ENCODE measurements at regions not wholly inside any gene's neighbourhood (a gene's known extent, or its start where the extent isn't known, plus 50 kb on each side); places are given as distances from the start of the nearest gene placed in this dataset.

DNA sequence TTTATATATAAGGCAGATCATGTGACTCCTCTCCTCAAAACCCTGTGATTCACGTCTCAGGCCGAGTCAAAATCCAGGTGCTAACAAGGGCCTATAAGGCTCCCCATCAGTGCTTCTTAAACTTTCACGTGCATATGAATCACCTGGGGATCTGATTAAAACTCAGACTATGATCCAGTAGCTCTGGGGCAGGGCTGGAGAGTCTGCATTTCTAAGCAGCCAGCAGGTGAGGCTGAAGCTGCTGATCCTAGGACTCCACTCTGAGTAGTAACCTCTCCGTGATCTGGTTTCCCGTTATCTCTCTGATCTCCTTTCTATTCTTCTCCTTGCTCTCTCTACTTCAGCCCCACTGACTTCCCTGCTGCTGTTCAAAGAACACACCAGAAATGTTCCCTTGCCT, 252.4 kb upstream of the RPS6KA3 start:
- Mint-ChIP-seq H3K4me1 (ENCODE audit: low read depth) (peaks cover 22% of the 10 kb centered on the region), H3K27ac (ENCODE audit: unreplicated experiment) (no peak overlapping the region), H3K36me3 (ENCODE audit: low read depth) (no peaks in the 10 kb centered on the region), H3K4me3 (ENCODE audit: unreplicated experiment) (no peak overlapping the region), H3K27me3 (ENCODE audit: low read depth) (no peaks in the 10 kb centered on the region), H3K9me3 (ENCODE audit: low read depth) (peaks cover 4% of the 10 kb centered on the region)
- DNase-seq (ENCODE audit: low spot score), result no peak
- TF ChIP-seq, protein P1, sequence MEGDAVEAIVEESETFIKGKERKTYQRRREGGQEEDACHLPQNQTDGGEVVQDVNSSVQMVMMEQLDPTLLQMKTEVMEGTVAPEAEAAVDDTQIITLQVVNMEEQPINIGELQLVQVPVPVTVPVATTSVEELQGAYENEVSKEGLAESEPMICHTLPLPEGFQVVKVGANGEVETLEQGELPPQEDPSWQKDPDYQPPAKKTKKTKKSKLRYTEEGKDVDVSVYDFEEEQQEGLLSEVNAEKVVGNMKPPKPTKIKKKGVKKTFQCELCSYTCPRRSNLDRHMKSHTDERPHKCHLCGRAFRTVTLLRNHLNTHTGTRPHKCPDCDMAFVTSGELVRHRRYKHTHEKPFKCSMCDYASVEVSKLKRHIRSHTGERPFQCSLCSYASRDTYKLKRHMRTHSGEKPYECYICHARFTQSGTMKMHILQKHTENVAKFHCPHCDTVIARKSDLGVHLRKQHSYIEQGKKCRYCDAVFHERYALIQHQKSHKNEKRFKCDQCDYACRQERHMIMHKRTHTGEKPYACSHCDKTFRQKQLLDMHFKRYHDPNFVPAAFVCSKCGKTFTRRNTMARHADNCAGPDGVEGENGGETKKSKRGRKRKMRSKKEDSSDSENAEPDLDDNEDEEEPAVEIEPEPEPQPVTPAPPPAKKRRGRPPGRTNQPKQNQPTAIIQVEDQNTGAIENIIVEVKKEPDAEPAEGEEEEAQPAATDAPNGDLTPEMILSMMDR (IDR thresholded peaks at IDR 0.05), result no peak

DNA sequence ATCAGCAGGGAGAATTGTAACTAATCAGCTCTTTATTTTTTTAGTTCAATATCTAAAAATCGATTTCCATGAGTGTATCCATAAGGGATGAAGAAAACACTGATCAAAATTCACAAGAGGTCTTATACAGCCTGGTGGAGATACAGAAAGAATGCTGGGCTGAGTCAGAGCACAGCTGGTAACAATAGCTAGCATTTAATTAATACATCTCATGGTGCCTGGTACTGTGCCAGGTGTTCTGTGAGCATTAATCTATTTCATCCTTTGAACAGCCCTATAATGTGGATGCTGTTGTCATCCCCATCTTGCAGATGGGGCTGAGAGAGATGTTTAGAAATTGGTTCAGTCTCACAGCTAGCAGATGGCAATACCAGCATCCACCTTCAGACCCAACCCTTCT, 250.9 kb upstream of the RPS6KA3 start:
- no peaks in the 10 kb centered on the region for H3K36me3 Mint-ChIP-seq (ENCODE audit: low read depth)
- TF ChIP-seq, protein P1 (IDR thresholded peaks at IDR 0.05), result no peak
- H3K4me3 Mint-ChIP-seq (ENCODE audit: unreplicated experiment), result no peak overlapping the region
- H3K27me3 Mint-ChIP-seq (ENCODE audit: low read depth), result no peaks in the 10 kb centered on the region
- no peak overlapping the region for H3K27ac Mint-ChIP-seq (ENCODE audit: unreplicated experiment)
- peaks cover 4% of the 10 kb centered on the region for H3K9me3 Mint-ChIP-seq (ENCODE audit: low read depth)
- peaks cover 37% of the 10 kb centered on the region for H3K4me1 Mint-ChIP-seq (ENCODE audit: low read depth)
- DNase-seq (ENCODE audit: low spot score), result no peak

DNA sequence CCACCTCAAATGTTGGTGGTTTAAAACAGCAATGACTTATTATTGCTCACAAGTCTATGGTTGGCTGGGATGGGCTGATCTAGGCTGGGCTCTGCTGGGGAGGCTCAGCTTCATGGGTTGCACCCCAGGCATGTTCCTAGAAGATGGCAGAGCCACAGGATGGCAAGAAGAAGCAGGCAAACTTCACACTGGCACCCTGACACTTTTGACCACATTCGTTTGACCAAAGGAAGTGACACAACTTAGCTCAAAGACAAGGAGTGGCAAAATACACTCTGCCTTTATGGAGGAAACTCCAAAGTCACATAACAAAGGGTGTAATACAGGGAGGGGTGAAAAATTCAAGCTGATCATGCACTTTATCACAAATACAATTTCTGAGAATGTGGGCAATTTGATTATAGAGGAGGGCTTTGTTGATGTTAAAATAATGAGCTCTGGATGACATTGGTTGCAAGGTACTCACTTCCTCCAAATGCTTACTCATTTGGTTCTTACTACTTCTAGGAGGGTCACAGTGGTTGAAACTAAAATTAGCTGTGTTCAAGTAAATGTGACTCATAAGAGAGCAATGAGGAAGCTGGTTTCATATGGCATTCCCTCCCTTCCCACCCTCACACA, 249.2 kb upstream of the RPS6KA3 start:
- peaks cover 37% of the 10 kb centered on the region for H3K4me1 Mint-ChIP-seq (ENCODE audit: low read depth)
- TF ChIP-seq, protein P1 (IDR thresholded peaks at IDR 0.05), result no peak
- DNase-seq (ENCODE audit: low spot score), result no peak
- H3K27ac Mint-ChIP-seq (ENCODE audit: unreplicated experiment), result peak overlapping the region; percentile 80
- H3K36me3 Mint-ChIP-seq (ENCODE audit: low read depth), result no peaks in the 10 kb centered on the region
- H3K9me3 Mint-ChIP-seq (ENCODE audit: low read depth), result peaks cover 4% of the 10 kb centered on the region
- H3K4me3 Mint-ChIP-seq (ENCODE audit: unreplicated experiment), result no peak overlapping the region
- no peaks in the 10 kb centered on the region for H3K27me3 Mint-ChIP-seq (ENCODE audit: low read depth)

DNA sequence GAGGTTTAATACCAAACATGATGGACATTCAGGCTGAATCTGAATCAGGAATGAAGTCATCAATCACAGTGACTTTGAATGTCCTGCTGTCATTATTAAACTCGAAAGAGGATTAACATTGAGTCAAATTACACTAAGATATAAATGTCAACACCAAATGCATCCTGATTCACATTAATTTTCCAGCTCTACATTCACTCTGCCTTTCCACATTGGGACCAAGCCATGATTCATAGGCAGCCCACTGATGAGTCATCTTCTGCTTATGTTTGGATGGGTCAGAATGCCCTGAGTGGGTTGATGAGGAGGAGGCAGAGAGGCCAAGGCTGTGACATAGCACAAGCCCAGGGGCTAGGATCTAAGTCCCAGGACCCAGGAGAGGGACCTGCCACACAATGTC, 247.6 kb upstream of the RPS6KA3 start:
- peaks cover 4% of the 10 kb centered on the region for H3K9me3 Mint-ChIP-seq (ENCODE audit: low read depth)
- no peak overlapping the region for H3K4me3 Mint-ChIP-seq (ENCODE audit: unreplicated experiment)
- no peaks in the 10 kb centered on the region for H3K27me3 Mint-ChIP-seq (ENCODE audit: low read depth)
- H3K36me3 Mint-ChIP-seq (ENCODE audit: low read depth), result no peaks in the 10 kb centered on the region
- no peak for DNase-seq (ENCODE audit: low spot score)
- H3K27ac Mint-ChIP-seq (ENCODE audit: unreplicated experiment), result peak overlapping the region; percentile 32
- H3K4me1 Mint-ChIP-seq (ENCODE audit: low read depth), result peaks cover 37% of the 10 kb centered on the region
- TF ChIP-seq, protein P1 (IDR thresholded peaks at IDR 0.05), result no peak

DNA sequence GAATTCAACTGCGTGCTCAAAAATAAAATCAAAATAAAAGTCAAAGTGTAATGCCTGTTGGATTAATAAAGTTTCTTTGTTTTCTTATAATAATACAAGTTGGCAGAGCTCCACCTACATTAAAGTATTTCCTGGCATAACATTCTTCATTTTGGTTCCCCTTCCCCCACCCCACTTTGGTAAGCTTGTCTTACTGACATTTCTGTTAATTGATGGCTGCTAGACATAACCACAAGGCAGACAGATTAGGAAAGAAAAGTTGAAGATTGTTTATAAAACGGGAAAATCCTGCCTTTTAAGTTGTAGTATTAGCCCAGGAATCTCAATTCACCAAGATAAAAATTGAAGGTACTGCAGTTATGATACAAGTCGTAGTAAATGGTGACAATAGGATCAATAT, 246.5 kb upstream of the RPS6KA3 start:
- TF ChIP-seq, protein P1 (IDR thresholded peaks at IDR 0.05), result no peak
- no peaks in the 10 kb centered on the region for H3K27me3 Mint-ChIP-seq (ENCODE audit: low read depth)
- no peak for DNase-seq (ENCODE audit: low spot score)
- H3K4me3 Mint-ChIP-seq (ENCODE audit: unreplicated experiment), result no peak overlapping the region
- H3K27ac Mint-ChIP-seq (ENCODE audit: unreplicated experiment), result no peak overlapping the region
- H3K36me3 Mint-ChIP-seq (ENCODE audit: low read depth), result no peaks in the 10 kb centered on the region
- peaks cover 4% of the 10 kb centered on the region for H3K9me3 Mint-ChIP-seq (ENCODE audit: low read depth)
- H3K4me1 Mint-ChIP-seq (ENCODE audit: low read depth), result peaks cover 37% of the 10 kb centered on the region
